NCI-H146 treated with DMSO at 0.1 percent for 48 hours (cell line): ENCODE measurements at regions not wholly inside any gene's neighbourhood (a gene's known extent, or its start where the extent isn't known, plus 50 kb on each side); places are given as distances from the start of the nearest gene placed in this dataset.
A peak's percentile ranks its signal among the peaks of the same experiment; 100 is the strongest.

ENCODE experiments used
- DNase-seq: peaks from one replicate; lab custom pipeline; 2025; ENCODE audit not compliant: unreplicated experiment; lab: John Stamatoyannopoulos, UW

- DNase-seq, result no peak
Measured at GRCh38 chr11:116698080-116698479, 74.7 kb downstream of the BUD13 start.

- no peak for DNase-seq
Measured at GRCh38 chr11:116697639-116698038, 75.1 kb downstream of the BUD13 start.

- no peak for DNase-seq
Measured at GRCh38 chr11:116697011-116697410, 75.8 kb downstream of the BUD13 start.

- no peak for DNase-seq
Measured at GRCh38 chr11:116696381-116696941, 76.3 kb downstream of the BUD13 start.

- no peak for DNase-seq
Measured at GRCh38 chr11:116695657-116696254, 77.0 kb downstream of the BUD13 start.

- DNase-seq, result no peak
Measured at GRCh38 chr11:116694815-116695590, 77.8 kb downstream of the BUD13 start.

- no peak for DNase-seq
Measured at GRCh38 chr11:116694349-116694725, 78.5 kb downstream of the BUD13 start.

GRCh38 chr11:116693593-116694348 is 79.0 kb downstream of the BUD13 start:
- DNase-seq, result no peak

GRCh38 chr11:116693102-116693570 is 79.7 kb downstream of the BUD13 start:
- no peak for DNase-seq

- DNase-seq, result no peak
Measured at GRCh38 chr11:116692318-116693101, 80.3 kb downstream of the BUD13 start.

GRCh38 chr11:116691771-116692177 is 81.0 kb downstream of the BUD13 start:
- DNase-seq, result peak; percentile 13

GRCh38 chr11:116690611-116691010 is 82.2 kb downstream of the BUD13 start:
- no peak for DNase-seq

GRCh38 chr11:116689413-116690127 is 83.2 kb downstream of the BUD13 start:
- no peak for DNase-seq

- DNase-seq, result no peak
Measured at GRCh38 chr11:116688202-116688540, 84.6 kb downstream of the BUD13 start.

- DNase-seq, result no peak
Measured at GRCh38 chr11:116687458-116688201, 85.2 kb downstream of the BUD13 start.

- no peak for DNase-seq
Measured at GRCh38 chr11:116686866-116687265, 85.9 kb downstream of the BUD13 start.

GRCh38 chr11:116683982-116684381 is 88.8 kb downstream of the BUD13 start:
- no peak for DNase-seq

GRCh38 chr11:116680349-116681125 is 92.2 kb downstream of the BUD13 start:
- no peak for DNase-seq

- no peak for DNase-seq
Measured at GRCh38 chr11:116678887-116679286, 93.9 kb downstream of the BUD13 start.
